HepG2 (cell line): ENCODE measurements at regions not wholly inside any gene's neighbourhood (a gene's known extent, or its start where the extent isn't known, plus 50 kb on each side); places are given as distances from the start of the nearest gene placed in this dataset.
A peak's percentile ranks its signal among the peaks of the same experiment; 100 is the strongest.

Experiments used
- FOXA1 ChIP-seq, 2 experiments: fragments of 450-650 bp in 1 of 2; sonication (generic) in 1 of 2; formaldehyde crosslinking in 1 of 2; IDR thresholded peaks; 2 replicates each; pipeline versions ENCODE4 v1.4.0 to v1.6.1; 2016 to 2020; ENCODE audit warnings: missing genetic modification reagents in 1 of 2
- FOXK1 ChIP-seq: sonication (generic); formaldehyde crosslinking; IDR thresholded peaks from 2 replicates; pipeline ENCODE4 v1.4.0; 2020; ENCODE audit warnings: low read depth, missing genetic modification reagents, borderline replicate concordance
- GFI1 ChIP-seq: sonication (generic); formaldehyde crosslinking; IDR thresholded peaks from 2 replicates; pipeline ENCODE4 v1.5.0; 2020; ENCODE audit warnings: missing genetic modification reagents, mild to moderate bottlenecking, borderline replicate concordance
- HOXA5 ChIP-seq: sonication (generic); formaldehyde crosslinking; IDR thresholded peaks from 2 replicates; pipeline ENCODE4 v1.4.0; 2020; ENCODE audit warnings: missing genetic modification reagents
- ISL2 ChIP-seq: sonication (generic); formaldehyde crosslinking; IDR thresholded peaks from 2 replicates; pipeline ENCODE4 v1.5.0; 2020; ENCODE audit warnings: missing genetic modification reagents
- MIER3 ChIP-seq: IDR thresholded peaks from 2 replicates; pipeline ENCODE4 v1.6.1; 2016; ENCODE audit warnings: missing compliant biosample characterization, borderline replicate concordance
- MLX ChIP-seq: IDR thresholded peaks from 2 replicates; pipeline ENCODE4 v1.6.1; 2016
- MTA3 ChIP-seq: sonication (generic); formaldehyde crosslinking; IDR thresholded peaks from 2 replicates; pipeline ENCODE4 v1.4.0; 2020; ENCODE audit warnings: missing genetic modification reagents
- SAP130 ChIP-seq: IDR thresholded peaks from 2 replicates; pipeline ENCODE4 v1.6.1; 2016; ENCODE audit warnings: low read depth
- STAT5B ChIP-seq: sonication (generic); formaldehyde crosslinking; IDR thresholded peaks from 2 replicates; pipeline ENCODE4 v1.4.0; 2020; ENCODE audit warnings: missing genetic modification reagents
- TFAP4 ChIP-seq: sonication (generic); IDR thresholded peaks from 2 replicates; pipeline ENCODE4 v1.6.1; 2016; ENCODE audit warnings: low read depth, borderline replicate concordance
- ZNF512B ChIP-seq: sonication (generic); formaldehyde crosslinking; IDR thresholded peaks from 2 replicates; pipeline ENCODE4 v1.5.1; 2020; ENCODE audit warnings: missing genetic modification reagents, mild to moderate bottlenecking, borderline replicate concordance
- ZNF775 ChIP-seq: sonication (generic); formaldehyde crosslinking; IDR thresholded peaks from 2 replicates; pipeline ENCODE4 v1.4.0; 2020; ENCODE audit warnings: missing genetic modification reagents, mild to moderate bottlenecking, moderate library complexity, borderline replicate concordance
- TF ChIP-seq, protein P1 (sequence below): sonication (generic); formaldehyde crosslinking; IDR thresholded peaks from 2 replicates; pipeline ENCODE4 v1.4.0; 2020; ENCODE audit warnings: missing genetic modification reagents
- TF ChIP-seq, protein P2 (sequence below): sonication (generic); formaldehyde crosslinking; IDR thresholded peaks from 2 replicates; pipeline ENCODE4 v1.5.1; 2020; ENCODE audit warnings: mild to moderate bottlenecking, missing genetic modification reagents, borderline replicate concordance
- TF ChIP-seq, protein P3 (sequence below): IDR thresholded peaks from 2 replicates; pipeline ENCODE4 v1.6.1; 2016; ENCODE audit warnings: low read depth, control low read depth
- TF ChIP-seq, protein P4 (sequence below): sonication (generic); formaldehyde crosslinking; IDR thresholded peaks from 2 replicates; pipeline ENCODE4 v1.4.0; 2020; ENCODE audit warnings: missing genetic modification reagents, borderline replicate concordance

GRCh38 chr12:93039930-93040329 is 110.8 kb upstream of the EEA1 start (continued):
- peak; percentile 69 for TF ChIP-seq ISL2 (CRISPR knock-in tag)
- TF ChIP-seq GFI1 (CRISPR knock-in tag) = no peak
- no peak for TF ChIP-seq FOXA1 (IDR thresholded peaks at IDR 0.05)
- peak; percentile 80 for TF ChIP-seq FOXA1 (CRISPR knock-in tag; IDR thresholded peaks at IDR 0.05)
- peak; percentile 38 for TF ChIP-seq SAP130 (CRISPR knock-in tag)
- TF ChIP-seq STAT5B = no peak
- TF ChIP-seq, protein P1, sequence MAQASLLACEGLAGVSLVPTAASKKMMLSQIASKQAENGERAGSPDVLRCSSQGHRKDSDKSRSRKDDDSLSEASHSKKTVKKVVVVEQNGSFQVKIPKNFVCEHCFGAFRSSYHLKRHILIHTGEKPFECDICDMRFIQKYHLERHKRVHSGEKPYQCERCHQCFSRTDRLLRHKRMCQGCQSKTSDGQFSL (CRISPR knock-in tag) = no peak
- peak; percentile 18; the same call in 1 of the 2 replicates for TF ChIP-seq FOXK1
- no peak for TF ChIP-seq HOXA5
- no peak for TF ChIP-seq ZNF512B (CRISPR knock-in tag)
- no peak for TF ChIP-seq MTA3 (CRISPR knock-in tag)
- no peak for TF ChIP-seq MLX (CRISPR knock-in tag)
- peak; percentile 80; the same call in 1 of the 2 replicates for TF ChIP-seq TFAP4
- TF ChIP-seq MIER3 (CRISPR knock-in tag) = no peak; the same call in 1 of the 2 replicates
- TF ChIP-seq, protein P2, sequence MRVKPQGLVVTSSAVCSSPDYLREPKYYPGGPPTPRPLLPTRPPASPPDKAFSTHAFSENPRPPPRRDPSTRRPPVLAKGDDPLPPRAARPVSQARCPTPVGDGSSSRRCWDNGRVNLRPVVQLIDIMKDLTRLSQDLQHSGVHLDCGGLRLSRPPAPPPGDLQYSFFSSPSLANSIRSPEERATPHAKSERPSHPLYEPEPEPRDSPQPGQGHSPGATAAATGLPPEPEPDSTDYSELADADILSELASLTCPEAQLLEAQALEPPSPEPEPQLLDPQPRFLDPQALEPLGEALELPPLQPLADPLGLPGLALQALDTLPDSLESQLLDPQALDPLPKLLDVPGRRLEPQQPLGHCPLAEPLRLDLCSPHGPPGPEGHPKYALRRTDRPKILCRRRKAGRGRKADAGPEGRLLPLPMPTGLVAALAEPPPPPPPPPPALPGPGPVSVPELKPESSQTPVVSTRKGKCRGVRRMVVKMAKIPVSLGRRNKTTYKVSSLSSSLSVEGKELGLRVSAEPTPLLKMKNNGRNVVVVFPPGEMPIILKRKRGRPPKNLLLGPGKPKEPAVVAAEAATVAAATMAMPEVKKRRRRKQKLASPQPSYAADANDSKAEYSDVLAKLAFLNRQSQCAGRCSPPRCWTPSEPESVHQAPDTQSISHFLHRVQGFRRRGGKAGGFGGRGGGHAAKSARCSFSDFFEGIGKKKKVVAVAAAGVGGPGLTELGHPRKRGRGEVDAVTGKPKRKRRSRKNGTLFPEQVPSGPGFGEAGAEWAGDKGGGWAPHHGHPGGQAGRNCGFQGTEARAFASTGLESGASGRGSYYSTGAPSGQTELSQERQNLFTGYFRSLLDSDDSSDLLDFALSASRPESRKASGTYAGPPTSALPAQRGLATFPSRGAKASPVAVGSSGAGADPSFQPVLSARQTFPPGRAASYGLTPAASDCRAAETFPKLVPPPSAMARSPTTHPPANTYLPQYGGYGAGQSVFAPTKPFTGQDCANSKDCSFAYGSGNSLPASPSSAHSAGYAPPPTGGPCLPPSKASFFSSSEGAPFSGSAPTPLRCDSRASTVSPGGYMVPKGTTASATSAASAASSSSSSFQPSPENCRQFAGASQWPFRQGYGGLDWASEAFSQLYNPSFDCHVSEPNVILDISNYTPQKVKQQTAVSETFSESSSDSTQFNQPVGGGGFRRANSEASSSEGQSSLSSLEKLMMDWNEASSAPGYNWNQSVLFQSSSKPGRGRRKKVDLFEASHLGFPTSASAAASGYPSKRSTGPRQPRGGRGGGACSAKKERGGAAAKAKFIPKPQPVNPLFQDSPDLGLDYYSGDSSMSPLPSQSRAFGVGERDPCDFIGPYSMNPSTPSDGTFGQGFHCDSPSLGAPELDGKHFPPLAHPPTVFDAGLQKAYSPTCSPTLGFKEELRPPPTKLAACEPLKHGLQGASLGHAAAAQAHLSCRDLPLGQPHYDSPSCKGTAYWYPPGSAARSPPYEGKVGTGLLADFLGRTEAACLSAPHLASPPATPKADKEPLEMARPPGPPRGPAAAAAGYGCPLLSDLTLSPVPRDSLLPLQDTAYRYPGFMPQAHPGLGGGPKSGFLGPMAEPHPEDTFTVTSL (CRISPR knock-in tag) = peak; percentile 66; the same call in 1 of the 2 replicates
- TF ChIP-seq, protein P3, sequence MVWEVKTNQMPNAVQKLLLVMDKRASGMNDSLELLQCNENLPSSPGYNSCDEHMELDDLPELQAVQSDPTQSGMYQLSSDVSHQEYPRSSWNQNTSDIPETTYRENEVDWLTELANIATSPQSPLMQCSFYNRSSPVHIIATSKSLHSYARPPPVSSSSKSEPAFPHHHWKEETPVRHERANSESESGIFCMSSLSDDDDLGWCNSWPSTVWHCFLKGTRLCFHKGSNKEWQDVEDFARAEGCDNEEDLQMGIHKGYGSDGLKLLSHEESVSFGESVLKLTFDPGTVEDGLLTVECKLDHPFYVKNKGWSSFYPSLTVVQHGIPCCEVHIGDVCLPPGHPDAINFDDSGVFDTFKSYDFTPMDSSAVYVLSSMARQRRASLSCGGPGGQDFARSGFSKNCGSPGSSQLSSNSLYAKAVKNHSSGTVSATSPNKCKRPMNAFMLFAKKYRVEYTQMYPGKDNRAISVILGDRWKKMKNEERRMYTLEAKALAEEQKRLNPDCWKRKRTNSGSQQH (CRISPR knock-in tag) = no peak
- TF ChIP-seq, protein P4, sequence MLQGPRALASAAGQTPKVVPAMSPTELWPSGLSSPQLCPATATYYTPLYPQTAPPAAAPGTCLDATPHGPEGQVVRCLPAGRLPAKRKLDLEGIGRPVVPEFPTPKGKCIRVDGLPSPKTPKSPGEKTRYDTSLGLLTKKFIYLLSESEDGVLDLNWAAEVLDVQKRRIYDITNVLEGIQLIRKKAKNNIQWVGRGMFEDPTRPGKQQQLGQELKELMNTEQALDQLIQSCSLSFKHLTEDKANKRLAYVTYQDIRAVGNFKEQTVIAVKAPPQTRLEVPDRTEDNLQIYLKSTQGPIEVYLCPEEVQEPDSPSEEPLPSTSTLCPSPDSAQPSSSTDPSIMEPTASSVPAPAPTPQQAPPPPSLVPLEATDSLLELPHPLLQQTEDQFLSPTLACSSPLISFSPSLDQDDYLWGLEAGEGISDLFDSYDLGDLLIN (CRISPR knock-in tag) = no peak
- no peak for TF ChIP-seq ZNF775 (CRISPR knock-in tag)
